ENCODE measurements at regions not wholly inside any gene's neighbourhood (a gene's known extent, or its start where the extent isn't known, plus 50 kb on each side); places are given as distances from the start of the nearest gene placed in this dataset.

DNA sequence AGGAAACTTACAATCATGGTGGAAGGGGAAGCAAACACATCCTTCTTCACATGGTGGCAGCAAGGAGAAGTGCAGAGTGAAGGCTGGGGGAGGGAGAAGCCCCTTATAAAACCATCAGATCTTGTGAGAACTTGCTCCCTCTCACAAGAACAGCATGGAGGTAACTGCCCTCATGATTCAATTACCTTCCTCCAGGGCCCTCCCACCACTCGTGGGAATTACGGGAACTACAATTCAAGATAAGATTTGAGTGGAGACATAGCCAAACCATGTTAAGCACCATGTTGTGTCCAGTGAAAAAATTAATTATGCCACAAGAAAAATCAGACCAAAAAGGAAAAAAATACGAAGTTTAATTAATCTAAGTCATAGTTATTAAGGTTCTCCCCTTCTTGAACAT is 109.5 kb downstream of the CLDN17 start:
- TF ChIP-seq EP300 (IDR thresholded peaks at IDR 0.05): no peak
- no peak for TF ChIP-seq CTCF (IDR thresholded peaks at IDR 0.05)
- no peak for TF ChIP-seq POLR2A (IDR thresholded peaks at IDR 0.05)
- no peak for TF ChIP-seq POLR2AphosphoS5 (IDR thresholded peaks at IDR 0.05)
